ENCODE measurements at regions not wholly inside any gene's neighbourhood (a gene's known extent, or its start where the extent isn't known, plus 50 kb on each side); places are given as distances from the start of the nearest gene placed in this dataset.

DNA sequence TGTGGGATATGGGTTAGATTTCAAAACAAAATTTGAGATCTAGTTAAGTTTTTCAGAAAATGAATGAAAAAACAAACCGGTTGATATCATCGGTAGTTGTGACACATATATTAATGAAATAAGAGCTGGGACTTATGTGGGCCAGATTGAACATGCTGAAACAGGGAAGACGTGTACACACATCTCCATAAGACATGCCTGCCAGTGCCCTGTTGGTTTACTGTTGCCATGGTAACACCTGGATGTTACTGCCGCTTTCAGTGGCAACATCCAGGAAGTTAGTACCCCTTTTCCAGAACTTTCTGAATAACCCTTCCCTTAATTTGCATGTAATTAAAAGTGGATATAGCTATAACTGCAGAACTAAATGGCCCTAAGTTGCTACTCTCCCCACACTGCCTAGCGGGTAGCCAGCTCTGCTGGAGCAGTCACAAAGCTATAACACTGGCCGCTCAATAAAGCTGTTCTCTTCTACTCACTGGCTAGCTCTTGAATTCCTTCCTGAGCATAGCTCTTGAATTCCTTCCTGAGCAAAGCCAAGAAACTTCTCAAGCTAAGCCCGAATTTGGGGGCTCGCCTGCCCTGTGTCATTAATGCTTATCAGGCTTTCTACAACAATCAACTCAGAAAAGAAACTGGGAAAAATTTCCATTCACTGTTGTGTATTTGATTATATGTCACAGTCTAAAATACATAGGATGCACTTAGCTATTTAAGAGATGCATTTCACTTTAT, 776.3 kb upstream of the CDH7 start:
- DNase-seq (ENCODE audit: low spot score in 2 of 2): no peak
- no peaks in the 10 kb centered on the region for H3K36me3 ChIP-seq
- intact Hi-C loops (cut with DNase I; ENCODE audit: low total_unique reads): no loop called here

GRCh38 chr18:64972545-64972944, 778.3 kb upstream of the CDH7 start:
- DNase-seq (ENCODE audit: low spot score in 2 of 2): no peak
- no peaks in the 10 kb centered on the region for H3K9me3 ChIP-seq
- no peak for TF ChIP-seq POLR2A (IDR thresholded peaks at IDR 0.05)
- TF ChIP-seq, protein P1, sequence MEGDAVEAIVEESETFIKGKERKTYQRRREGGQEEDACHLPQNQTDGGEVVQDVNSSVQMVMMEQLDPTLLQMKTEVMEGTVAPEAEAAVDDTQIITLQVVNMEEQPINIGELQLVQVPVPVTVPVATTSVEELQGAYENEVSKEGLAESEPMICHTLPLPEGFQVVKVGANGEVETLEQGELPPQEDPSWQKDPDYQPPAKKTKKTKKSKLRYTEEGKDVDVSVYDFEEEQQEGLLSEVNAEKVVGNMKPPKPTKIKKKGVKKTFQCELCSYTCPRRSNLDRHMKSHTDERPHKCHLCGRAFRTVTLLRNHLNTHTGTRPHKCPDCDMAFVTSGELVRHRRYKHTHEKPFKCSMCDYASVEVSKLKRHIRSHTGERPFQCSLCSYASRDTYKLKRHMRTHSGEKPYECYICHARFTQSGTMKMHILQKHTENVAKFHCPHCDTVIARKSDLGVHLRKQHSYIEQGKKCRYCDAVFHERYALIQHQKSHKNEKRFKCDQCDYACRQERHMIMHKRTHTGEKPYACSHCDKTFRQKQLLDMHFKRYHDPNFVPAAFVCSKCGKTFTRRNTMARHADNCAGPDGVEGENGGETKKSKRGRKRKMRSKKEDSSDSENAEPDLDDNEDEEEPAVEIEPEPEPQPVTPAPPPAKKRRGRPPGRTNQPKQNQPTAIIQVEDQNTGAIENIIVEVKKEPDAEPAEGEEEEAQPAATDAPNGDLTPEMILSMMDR (IDR thresholded peaks at IDR 0.05): no peak
- TF ChIP-seq POLR2AphosphoS5 (IDR thresholded peaks at IDR 0.05): no peak
- no peak overlapping the region for H3K27ac ChIP-seq
- H3K27me3 ChIP-seq: no peaks in the 10 kb centered on the region
- H3K4me1 ChIP-seq: no peaks in the 10 kb centered on the region
- intact Hi-C loops (cut with DNase I; ENCODE audit: low total_unique reads): no loop called here
- no peak overlapping the region for H3K4me3 ChIP-seq
- no peaks in the 10 kb centered on the region for H3K36me3 ChIP-seq

More for the DNA sequence above, 776.3 kb upstream of the CDH7 start:
- no peaks in the 10 kb centered on the region for H3K27me3 ChIP-seq
- TF ChIP-seq POLR2AphosphoS5 (IDR thresholded peaks at IDR 0.05) (no peak), POLR2A (IDR thresholded peaks at IDR 0.05) (no peak)
- TF ChIP-seq, protein P1 (IDR thresholded peaks at IDR 0.05): no peak
- H3K4me3 ChIP-seq: no peak overlapping the region
- H3K27ac ChIP-seq: no peak overlapping the region
- no peaks in the 10 kb centered on the region for H3K4me1 ChIP-seq
- no peaks in the 10 kb centered on the region for H3K9me3 ChIP-seq

GRCh38 chr18:64966667-64967066, 784.1 kb upstream of the CDH7 start:
- H3K4me1 ChIP-seq: no peaks in the 10 kb centered on the region
- no peaks in the 10 kb centered on the region for H3K36me3 ChIP-seq
- TF ChIP-seq, protein P1 (IDR thresholded peaks at IDR 0.05): no peak
- TF ChIP-seq POLR2A (IDR thresholded peaks at IDR 0.05): no peak
- no peak for TF ChIP-seq POLR2AphosphoS5 (IDR thresholded peaks at IDR 0.05)
- H3K27me3 ChIP-seq: no peaks in the 10 kb centered on the region
- intact Hi-C loops (cut with DNase I; ENCODE audit: low total_unique reads): no loop called here
- no peaks in the 10 kb centered on the region for H3K9me3 ChIP-seq
- no peak overlapping the region for H3K27ac ChIP-seq
- no peak overlapping the region for H3K4me3 ChIP-seq
- no peak for DNase-seq (ENCODE audit: low spot score in 2 of 2)

DNA sequence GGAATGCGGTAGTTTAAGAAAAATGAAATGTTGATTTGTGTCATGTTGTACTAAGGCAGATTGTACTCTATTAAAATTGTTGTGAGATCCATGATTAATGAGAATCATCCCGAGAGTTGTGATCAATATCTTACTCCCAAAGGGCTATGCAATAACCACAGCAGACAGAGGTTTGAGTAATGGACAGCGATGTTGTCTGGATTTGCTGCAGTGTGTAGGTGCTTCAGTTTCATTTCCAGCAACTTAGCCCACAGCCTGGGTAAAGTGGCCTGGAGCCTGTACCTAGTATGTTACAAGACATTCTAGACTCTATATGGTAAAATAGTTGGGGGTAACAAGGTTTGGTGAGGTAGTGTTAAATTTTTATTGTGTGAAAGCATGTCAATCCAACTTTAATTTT, 794.3 kb upstream of the CDH7 start:
- TF ChIP-seq, protein P1 (IDR thresholded peaks at IDR 0.05): no peak
- TF ChIP-seq POLR2AphosphoS5 (IDR thresholded peaks at IDR 0.05) (no peak), POLR2A (IDR thresholded peaks at IDR 0.05) (no peak)
- H3K9me3 ChIP-seq: no peaks in the 10 kb centered on the region
- no peak overlapping the region for H3K27ac ChIP-seq
- no peaks in the 10 kb centered on the region for H3K4me1 ChIP-seq
- no peak overlapping the region for H3K4me3 ChIP-seq
- H3K27me3 ChIP-seq: no peaks in the 10 kb centered on the region
- H3K36me3 ChIP-seq: no peaks in the 10 kb centered on the region
- DNase-seq (ENCODE audit: low spot score in 2 of 2): no peak
- intact Hi-C loops (cut with DNase I; ENCODE audit: low total_unique reads): no loop called here

- TF ChIP-seq POLR2A (IDR thresholded peaks at IDR 0.05): no peak
- TF ChIP-seq POLR2AphosphoS5 (IDR thresholded peaks at IDR 0.05): no peak
- TF ChIP-seq, protein P1 (IDR thresholded peaks at IDR 0.05): no peak
- H3K4me1 ChIP-seq: no peaks in the 10 kb centered on the region
- no peak overlapping the region for H3K27ac ChIP-seq
- peaks cover 0 to 4% of the 10 kb centered on the region in 2 donors for H3K9me3 ChIP-seq
- intact Hi-C loops (cut with DNase I; ENCODE audit: low total_unique reads): no loop called here
- no peaks in the 10 kb centered on the region for H3K27me3 ChIP-seq
- H3K4me3 ChIP-seq: no peak overlapping the region
- no peak for DNase-seq (ENCODE audit: low spot score in 2 of 2)
- H3K36me3 ChIP-seq: no peaks in the 10 kb centered on the region
Measured at GRCh38 chr18:64949885-64950284, 800.9 kb upstream of the CDH7 start.
